Mesenchymal stem cell (in vitro differentiated cells and primary cell): ENCODE measurements at regions not wholly inside any gene's neighbourhood (a gene's known extent, or its start where the extent isn't known, plus 50 kb on each side); places are given as distances from the start of the nearest gene placed in this dataset.
A peak's percentile ranks its signal among the peaks of the same experiment; 100 is the strongest.

ENCODE experiments used
- DNase-seq: peaks from one replicate; pipeline ENCODE4 v3.0.0-alpha.2; 2013
- H2AFZ ChIP-seq: one replicate; pipeline ENCODE4 v1.6.1; 2013; ENCODE audit warnings: low read depth, mild to moderate bottlenecking, control low read depth, inconsistent platforms, low read length, moderate library complexity
- H2AK5ac ChIP-seq: 2 replicates; pipeline ENCODE4 v1.6.1; 2013; ENCODE audit warnings: low read length, moderate library complexity, mild to moderate bottlenecking, inconsistent platforms; ENCODE audit not compliant: severe bottlenecking
- H2BK120ac ChIP-seq: one replicate; pipeline ENCODE4 v1.6.1; 2013; ENCODE audit warnings: low read depth, mild to moderate bottlenecking, inconsistent platforms, low read length, moderate library complexity
- H2BK12ac ChIP-seq, 2 experiments: one replicate each; pipeline ENCODE4 v1.6.1; 2013; ENCODE audit warnings: inconsistent platforms in 2 of 2, low read length in 2 of 2, mild to moderate bottlenecking in 2 of 2, moderate library complexity in 2 of 2, control low read depth in 1 of 2
- H2BK15ac ChIP-seq: one replicate; pipeline ENCODE4 v1.6.1; 2013; ENCODE audit warnings: mild to moderate bottlenecking, low read depth, inconsistent platforms; ENCODE audit not compliant: poor library complexity, severe bottlenecking
- H2BK5ac ChIP-seq: 2 replicates; pipeline ENCODE4 v1.6.1; 2013; ENCODE audit warnings: low read depth, mild to moderate bottlenecking, low read length, control low read depth, inconsistent platforms; ENCODE audit not compliant: poor library complexity, severe bottlenecking
- H3K14ac ChIP-seq, 2 experiments: one replicate each; pipeline ENCODE4 v1.6.1; 2013; ENCODE audit warnings: inconsistent platforms in 2 of 2, low read length in 2 of 2, control low read depth in 1 of 2, mild to moderate bottlenecking in 1 of 2, moderate library complexity in 1 of 2
- H3K18ac ChIP-seq, 2 experiments: one replicate each; pipeline ENCODE4 v1.6.1; 2013; ENCODE audit warnings: inconsistent platforms in 2 of 2, low read length in 2 of 2, control low read depth in 1 of 2, low read depth in 1 of 2, mild to moderate bottlenecking in 1 of 2
- H3K23ac ChIP-seq, 2 experiments: one replicate each; pipeline ENCODE4 v1.6.1; 2013; ENCODE audit warnings: inconsistent platforms in 2 of 2, low read length in 2 of 2, mild to moderate bottlenecking in 2 of 2, moderate library complexity in 2 of 2, control low read depth in 1 of 2
- H3K27ac ChIP-seq: 2 replicates; pipeline ENCODE4 v1.5.1; 2013; ENCODE audit warnings: mild to moderate bottlenecking, moderate library complexity, low read length, control low read depth, inconsistent platforms; ENCODE audit not compliant: poor library complexity, severe bottlenecking
- H3K27me3 ChIP-seq, 2 experiments: 2 replicates each; pipeline versions ENCODE4 v1.6.1 to v1.7.0; 2013; ENCODE audit warnings: low read length in 2 of 2, mild to moderate bottlenecking in 2 of 2, moderate library complexity in 2 of 2, control low read depth in 1 of 2, inconsistent platforms in 1 of 2; ENCODE audit not compliant: control insufficient read depth in 1 of 2, insufficient read depth in 1 of 2
- H3K36me3 ChIP-seq, 2 experiments: 2 replicates each; pipeline versions ENCODE4 v1.6.1 to v1.7.0; 2013; ENCODE audit warnings: low read length in 2 of 2, control low read depth in 1 of 2, inconsistent platforms in 1 of 2, low read depth in 1 of 2, mild to moderate bottlenecking in 1 of 2; ENCODE audit not compliant: insufficient read depth in 2 of 2, control insufficient read depth in 1 of 2
- H3K4ac ChIP-seq, 2 experiments: one replicate each; pipeline ENCODE4 v1.6.1; 2013; ENCODE audit warnings: inconsistent platforms in 2 of 2, low read length in 2 of 2, mild to moderate bottlenecking in 2 of 2, moderate library complexity in 2 of 2, control low read depth in 1 of 2, low read depth in 1 of 2
- H3K4me1 ChIP-seq: 2 replicates; pipeline ENCODE4 v1.6.1; 2013; ENCODE audit warnings: low read depth, low read length, control low read depth; ENCODE audit not compliant: control insufficient read depth, insufficient read depth
- H3K4me2 ChIP-seq: 2 replicates; pipeline ENCODE4 v1.6.1; 2013; ENCODE audit warnings: low read length, mild to moderate bottlenecking, inconsistent platforms; ENCODE audit not compliant: poor library complexity, severe bottlenecking
- H3K4me3 ChIP-seq, 2 experiments: 2 replicates each; pipeline versions ENCODE4 v1.5.1 to v1.7.0; 2013; ENCODE audit warnings: low read length in 2 of 2, mild to moderate bottlenecking in 2 of 2, control low read depth in 1 of 2, low read depth in 1 of 2; ENCODE audit not compliant: insufficient read depth in 1 of 2
- H3K79me1 ChIP-seq: replicated peaks from 2 replicates; pipeline ENCODE4 v1.6.1; 2013; ENCODE audit warnings: mild to moderate bottlenecking, control low read depth, low read length, inconsistent platforms; ENCODE audit not compliant: poor library complexity, severe bottlenecking
- H3K9ac ChIP-seq: 2 replicates; pipeline ENCODE4 v1.7.0; 2013; ENCODE audit warnings: mild to moderate bottlenecking, low read length, moderate library complexity
- H3K9me3 ChIP-seq: 2 replicates; pipeline ENCODE4 v1.7.0; 2013; ENCODE audit warnings: mild to moderate bottlenecking, low read length; ENCODE audit not compliant: control insufficient read depth
- H4K8ac ChIP-seq: one replicate; pipeline ENCODE4 v1.6.1; 2013; ENCODE audit warnings: inconsistent platforms, mild to moderate bottlenecking, low read length, moderate library complexity
- H4K91ac ChIP-seq: one replicate; pipeline ENCODE4 v1.6.1; 2013; ENCODE audit warnings: mild to moderate bottlenecking, low read length, inconsistent platforms
- WGBS: methylation state at CpG from one replicate; pipeline ENCODE4 v1.1.7; 2013; ENCODE audit warnings: mixed read lengths; 5-methylcytosine and 5-hydroxymethylcytosine counted together

GRCh38 chr17:69851736-69852135 lies 223.3 kb upstream of the KCNJ16 start:
- H2BK5ac ChIP-seq = no peak overlapping the region
- H3K9me3 ChIP-seq = no peaks in the 10 kb centered on the region
- no peak overlapping the region for H3K14ac ChIP-seq
- no peak overlapping the region for H2BK12ac ChIP-seq
- no peak overlapping the region for H3K18ac ChIP-seq
- no peaks in the 10 kb centered on the region for H3K4me1 ChIP-seq
- H2BK15ac ChIP-seq = no peak overlapping the region
- H3K9ac ChIP-seq = no peak overlapping the region
- H2AK5ac ChIP-seq = no peak overlapping the region
- no peaks in the 10 kb centered on the region for H3K27me3 ChIP-seq
- no peaks in the 10 kb centered on the region for H3K36me3 ChIP-seq
- no peak overlapping the region for H3K4me3 ChIP-seq
- no peak overlapping the region for H3K4me2 ChIP-seq
- no peak overlapping the region for H3K4ac ChIP-seq
- H4K91ac ChIP-seq = no peak overlapping the region
- no peaks in the 10 kb centered on the region for H3K79me1 ChIP-seq
- no peak for DNase-seq
- no peak overlapping the region for H2AFZ ChIP-seq
- WGBS = 95% methylated on average over 2 of the region's 4 CpGs
- H4K8ac ChIP-seq = no peak overlapping the region
- H3K23ac ChIP-seq = no peak overlapping the region
- no peak overlapping the region for H3K27ac ChIP-seq
- H2BK120ac ChIP-seq = no peak overlapping the region

GRCh38 chr17:69853541-69854224 lies 221.3 kb upstream of the KCNJ16 start:
- H2BK15ac ChIP-seq = no peak overlapping the region
- H2BK5ac ChIP-seq = no peak overlapping the region
- WGBS = 73% methylated on average over 3 of the region's 4 CpGs
- DNase-seq = peak; percentile 44
- no peaks in the 10 kb centered on the region for H3K4me1 ChIP-seq
- no peak overlapping the region for H4K8ac ChIP-seq
- H3K27me3 ChIP-seq = no peaks in the 10 kb centered on the region
- no peak overlapping the region for H2AK5ac ChIP-seq
- H3K4ac ChIP-seq = no peak overlapping the region
- no peak overlapping the region for H4K91ac ChIP-seq
- H3K4me2 ChIP-seq = no peak overlapping the region
- H3K4me3 ChIP-seq = no peak overlapping the region
- peaks cover 3% of the 10 kb centered on the region for H3K9me3 ChIP-seq
- H2BK120ac ChIP-seq = no peak overlapping the region
- H3K9ac ChIP-seq = no peak overlapping the region
- no peak overlapping the region for H3K14ac ChIP-seq
- H3K36me3 ChIP-seq = no peaks in the 10 kb centered on the region
- no peak overlapping the region for H2AFZ ChIP-seq
- H3K23ac ChIP-seq = no peak overlapping the region
- H3K79me1 ChIP-seq = no peaks in the 10 kb centered on the region
- H3K27ac ChIP-seq = no peak overlapping the region
- no peak overlapping the region for H2BK12ac ChIP-seq
- no peak overlapping the region for H3K18ac ChIP-seq

- Histone ChIP-seq H3K4me3 (no peak overlapping the region), H3K14ac (no peak overlapping the region), H3K9me3 (peaks cover 9% of the 10 kb centered on the region), H2AK5ac (no peak overlapping the region), H3K4ac (no peak overlapping the region), H3K9ac (no peak overlapping the region), H2BK15ac (no peak overlapping the region), H4K8ac (no peak overlapping the region), H4K91ac (no peak overlapping the region), H3K4me1 (no peaks in the 10 kb centered on the region), H2BK120ac (no peak overlapping the region), H3K27ac (no peak overlapping the region), H3K79me1 (no peaks in the 10 kb centered on the region), H3K36me3 (no peaks in the 10 kb centered on the region), H3K18ac (no peak overlapping the region), H2AFZ (no peak overlapping the region), H3K4me2 (no peak overlapping the region), H3K27me3 (no peaks in the 10 kb centered on the region), H2BK12ac (no peak overlapping the region), H3K23ac (no peak overlapping the region), H2BK5ac (no peak overlapping the region)
- no CpG with 5 or more reads among the region's 1 CpG for WGBS
- peak; percentile 61 for DNase-seq
Measured at GRCh38 chr17:69854225-69854780, 220.7 kb upstream of the KCNJ16 start.

GRCh38 chr17:69856946-69857345 lies 218.1 kb upstream of the KCNJ16 start:
- Histone ChIP-seq H3K14ac (no peak overlapping the region), H4K91ac (no peak overlapping the region), H3K27ac (no peak overlapping the region), H2BK15ac (no peak overlapping the region), H3K4me1 (no peaks in the 10 kb centered on the region), H2BK12ac (no peak overlapping the region), H3K18ac (no peak overlapping the region), H3K27me3 (no peaks in the 10 kb centered on the region), H4K8ac (no peak overlapping the region), H3K36me3 (no peaks in the 10 kb centered on the region), H3K79me1 (no peaks in the 10 kb centered on the region), H3K23ac (no peak overlapping the region), H2BK120ac (no peak overlapping the region), H3K9ac (peak overlapping the region; percentile 18), H3K4me3 (no peak overlapping the region), H2AFZ (no peak overlapping the region), H3K4me2 (no peak overlapping the region), H3K4ac (no peak overlapping the region), H2AK5ac (no peak overlapping the region), H3K9me3 (peaks cover 17% of the 10 kb centered on the region), H2BK5ac (no peak overlapping the region)
- no peak for DNase-seq
- no CpG with 5 or more reads among the region's 1 CpG for whole genome bisulfite sequencing
